ENCODE measurements at regions not wholly inside any gene's neighbourhood (a gene's known extent, or its start where the extent isn't known, plus 50 kb on each side); places are given as distances from the start of the nearest gene placed in this dataset.

GRCh38 chr20:24773751-24774201 is 175.3 kb upstream of the CST7 start:
- no peak for TF ChIP-seq CTCF (IDR thresholded peaks at IDR 0.05)

GRCh38 chr20:24775966-24776365 is 173.1 kb upstream of the CST7 start:
- no peak for TF ChIP-seq CTCF (IDR thresholded peaks at IDR 0.05)

GRCh38 chr20:24776755-24777271 is 172.3 kb upstream of the CST7 start:
- TF ChIP-seq CTCF (IDR thresholded peaks at IDR 0.05), result no peak

GRCh38 chr20:24777746-24778145 is 171.3 kb upstream of the CST7 start:
- no peak for TF ChIP-seq CTCF (IDR thresholded peaks at IDR 0.05)

GRCh38 chr20:24778585-24779031 is 170.5 kb upstream of the CST7 start:
- TF ChIP-seq CTCF (IDR thresholded peaks at IDR 0.05), result no peak

- no peak for TF ChIP-seq CTCF (IDR thresholded peaks at IDR 0.05)
These were observed 169.9 kb upstream of the CST7 start for GRCh38 chr20:24779131-24779530.

- no peak for TF ChIP-seq CTCF (IDR thresholded peaks at IDR 0.05)
These were observed 169.1 kb upstream of the CST7 start for GRCh38 chr20:24779946-24780345.

All from LNCAP (cell line).